GM12874 (cell line): ENCODE measurements at regions not wholly inside any gene's neighbourhood (a gene's known extent, or its start where the extent isn't known, plus 50 kb on each side); places are given as distances from the start of the nearest gene placed in this dataset.
A peak's percentile ranks its signal among the peaks of the same experiment; 100 is the strongest.

Experiments
- CTCF ChIP-seq: IDR thresholded peaks from 2 replicates; pipeline ENCODE4 v1.5.1; 2011; ENCODE audit warnings: low read depth, mild to moderate bottlenecking, control low read depth, low read length, moderate library complexity; ENCODE audit not compliant: insufficient read depth

DNA sequence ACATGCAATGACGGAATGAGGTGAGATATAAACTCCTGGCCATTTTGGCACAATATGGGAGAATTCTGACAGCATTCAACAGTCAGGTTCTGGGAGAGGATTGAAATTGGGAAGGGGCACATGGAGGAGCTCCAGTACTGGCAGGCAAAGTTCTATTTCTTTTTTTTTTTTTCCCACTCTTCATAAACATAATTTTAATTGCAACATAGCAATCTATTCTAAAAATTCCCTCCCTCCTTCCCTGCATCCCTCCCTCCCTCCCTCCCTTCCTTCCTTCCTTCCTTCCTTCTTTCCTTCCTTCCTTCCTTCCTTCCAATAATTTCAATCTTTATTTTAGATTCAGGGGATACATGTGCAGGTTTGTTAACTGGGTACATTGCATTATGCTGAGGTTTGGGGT, 93.2 kb downstream of the PTCSC3 start:
- TF ChIP-seq CTCF: no peak

DNA sequence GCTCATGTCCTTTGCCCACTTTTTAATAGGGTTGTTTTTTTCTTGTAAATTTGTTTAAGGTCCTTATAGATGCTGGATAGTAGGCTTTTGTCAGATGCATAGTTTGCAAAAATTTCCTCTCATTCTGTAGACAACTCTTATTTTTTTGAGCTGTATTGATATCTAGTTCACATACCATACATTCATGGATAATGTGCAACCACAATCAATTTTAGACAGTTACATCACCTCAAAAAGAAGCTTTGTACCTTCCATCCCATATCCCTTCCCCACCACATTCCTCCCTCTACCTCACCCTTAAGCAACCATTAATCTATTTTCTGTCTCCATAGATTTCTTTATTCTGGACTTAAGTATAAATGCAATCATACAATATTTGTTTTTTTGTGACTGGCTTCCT, 98.4 kb downstream of the PTCSC3 start:
- TF ChIP-seq CTCF: no peak

DNA sequence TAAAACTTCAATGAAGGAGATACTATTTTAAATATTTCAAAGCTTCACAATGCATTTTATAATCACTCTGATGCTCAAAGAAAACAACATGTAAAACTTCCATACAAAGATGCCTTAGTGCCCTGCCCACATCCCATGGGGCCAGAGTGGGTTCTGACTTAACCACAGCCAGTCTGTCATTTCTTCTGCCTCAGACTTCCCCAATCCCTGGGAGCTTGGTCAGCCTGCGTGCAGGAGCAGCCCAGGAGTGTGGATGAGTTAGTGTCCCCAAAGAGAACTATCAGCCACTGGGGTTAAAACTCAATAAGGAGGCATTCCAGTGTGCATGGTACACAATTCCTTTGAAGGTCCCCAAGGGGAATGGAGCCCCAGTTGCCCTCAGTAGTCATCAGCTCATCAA, 100.3 kb downstream of the PTCSC3 start:
- no peak for TF ChIP-seq CTCF

GRCh38 chr14:36075203-36075602, 101.3 kb downstream of the PTCSC3 start:
- no peak for TF ChIP-seq CTCF

- TF ChIP-seq CTCF: no peak
Observed at GRCh38 chr14:36070720-36071043, 105.8 kb downstream of the PTCSC3 start.

DNA sequence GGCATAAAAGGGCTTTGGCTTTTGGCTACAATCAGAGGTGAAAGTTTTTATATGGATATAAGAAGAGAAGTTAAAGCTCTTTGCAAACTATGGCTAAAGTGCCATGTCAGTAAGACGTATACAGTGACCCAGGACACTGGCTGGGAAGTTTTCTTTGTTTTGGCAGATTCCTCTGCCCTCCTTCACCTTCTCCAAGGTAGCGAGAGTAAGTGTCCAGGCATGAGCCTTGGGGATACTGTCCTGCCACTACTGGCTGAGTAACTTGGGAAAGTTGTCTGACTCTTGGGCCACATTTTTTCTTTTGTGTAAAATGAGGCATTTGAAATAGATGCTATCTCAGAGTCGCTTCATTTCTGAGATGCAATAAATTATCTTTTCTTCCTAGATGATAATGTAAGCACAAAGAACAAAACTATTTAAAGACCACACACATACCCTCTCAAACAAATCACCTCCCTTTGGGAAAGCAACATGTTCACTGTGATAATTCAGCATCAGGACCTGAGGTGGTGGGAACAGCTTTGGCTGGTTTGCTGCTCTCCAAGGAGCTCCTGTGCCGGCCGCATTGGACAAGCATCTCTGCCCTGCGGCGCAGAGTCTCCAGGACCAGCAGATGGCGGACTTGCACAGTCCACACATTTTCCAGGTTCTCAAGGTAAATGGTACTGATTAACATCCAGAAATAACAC, 106.3 kb downstream of the PTCSC3 start:
- TF ChIP-seq CTCF: peak; percentile 79

GRCh38 chr14:36069535-36069900, 107.0 kb downstream of the PTCSC3 start:
- peak; percentile 80 for TF ChIP-seq CTCF
